Left cardiac atrium (tissue), 4 donors: ENCODE measurements at regions not wholly inside any gene's neighbourhood (a gene's known extent, or its start where the extent isn't known, plus 50 kb on each side); places are given as distances from the start of the nearest gene placed in this dataset.
"Not testable (repeated sequence)": the region's sequence is repeated elsewhere in the genome, so short reads cannot be mapped to it uniquely, and the experiment has no call there.

Experiments
- ATAC-seq, 2 donors: fragments of 200-7000 bp; cut with Tn5 transposase; one replicate each; pipeline ENCODE4 v1.9.1; 2020; ENCODE audit warnings: mild to moderate bottlenecking in 2 of 2, moderate library complexity in 2 of 2
- DNase-seq: peaks from one replicate; pipeline ENCODE4 v3.0.0-alpha.2; 2020
- intact Hi-C, 2 donors: fragments of 100-400 bp; cut with DNase I; formaldehyde crosslinking; loops; one replicate each; pipeline versions ENCODE4 v1.14.1 to v1.15.1; 2022 to 2023
- donor health status: DM: no; HTN: yes; CAD: no.
- donor health status: DM: no; HTN: yes; CAD: no; lungs with severe emphysema.
- donor health status: DM: yes; HTN: yes; CAD: no.
- donor health status: Dilated cardiomyopathy.

DNA sequence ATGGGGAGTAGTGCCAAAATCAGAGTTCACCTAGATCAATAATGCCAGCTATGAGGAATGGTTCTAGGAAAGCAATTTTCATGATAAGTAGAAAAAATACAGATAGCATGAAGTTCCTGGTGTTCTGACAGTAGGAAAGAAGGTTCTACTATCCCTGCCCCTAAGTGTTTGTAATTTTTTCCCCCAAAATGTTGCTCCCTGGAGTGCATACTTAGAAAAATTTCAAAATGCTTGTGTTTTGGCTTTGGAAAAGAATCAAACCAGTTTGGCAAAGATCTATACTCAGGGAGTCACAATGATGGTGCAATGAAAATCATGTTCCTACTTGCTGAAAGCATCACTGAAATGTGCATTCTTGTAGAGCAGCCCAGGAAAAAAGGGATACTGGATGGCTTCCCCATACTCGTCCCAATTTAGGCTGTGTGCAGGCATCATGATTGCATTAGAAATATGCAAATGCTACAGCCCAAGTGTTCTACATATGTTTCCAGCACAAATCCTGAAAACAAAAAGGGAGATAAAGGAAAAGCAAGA is 74.7 kb downstream of the LPAR4 start:
- ATAC-seq = peak in 1 of 2 donors; percentile 47
- intact Hi-C loops = no loop called here
- DNase-seq = no peak

DNA sequence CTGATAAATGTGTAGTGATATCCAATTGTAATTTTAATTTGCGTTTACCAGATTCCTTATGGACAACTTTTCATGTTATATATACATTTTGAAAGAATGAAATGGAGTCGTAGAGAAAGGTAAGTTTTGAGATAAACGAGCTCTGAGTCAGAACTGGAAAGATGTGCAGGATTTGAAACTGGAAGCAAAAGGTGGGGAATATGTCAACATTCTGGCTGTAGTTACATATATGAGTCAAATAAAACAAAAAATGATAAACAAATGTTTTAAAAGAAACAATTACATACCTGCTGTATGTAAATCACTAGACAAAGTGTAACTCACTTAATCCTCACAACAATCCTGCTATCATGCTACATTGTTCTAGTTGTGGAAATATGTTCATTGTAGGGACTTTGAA is 84.0 kb downstream of the LPAR4 start:
- DNase-seq (no peak), ATAC-seq (no peak)
- intact Hi-C loops = no loop called here

DNA sequence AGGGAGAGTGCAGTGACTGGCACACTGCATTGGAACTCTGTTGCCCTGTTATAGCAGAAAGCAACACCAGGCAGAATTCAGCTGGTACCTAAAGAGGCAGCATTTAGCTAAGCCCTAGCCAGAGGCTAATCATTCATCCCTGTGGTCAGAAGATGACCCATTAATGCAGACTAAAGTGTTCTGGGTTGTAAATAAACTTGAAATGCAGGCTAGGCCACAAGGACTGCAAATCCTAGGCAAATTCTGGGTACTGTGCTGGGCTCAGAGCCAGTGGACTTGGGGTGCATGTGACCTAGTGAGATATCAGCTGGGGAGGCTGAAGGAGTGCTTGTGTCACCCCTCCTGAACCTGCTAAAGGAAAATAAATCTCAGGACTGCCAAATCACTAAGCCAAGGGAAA is 91.2 kb downstream of the LPAR4 start:
- DNase-seq = no peak
- intact Hi-C loops = no loop called here

DNA sequence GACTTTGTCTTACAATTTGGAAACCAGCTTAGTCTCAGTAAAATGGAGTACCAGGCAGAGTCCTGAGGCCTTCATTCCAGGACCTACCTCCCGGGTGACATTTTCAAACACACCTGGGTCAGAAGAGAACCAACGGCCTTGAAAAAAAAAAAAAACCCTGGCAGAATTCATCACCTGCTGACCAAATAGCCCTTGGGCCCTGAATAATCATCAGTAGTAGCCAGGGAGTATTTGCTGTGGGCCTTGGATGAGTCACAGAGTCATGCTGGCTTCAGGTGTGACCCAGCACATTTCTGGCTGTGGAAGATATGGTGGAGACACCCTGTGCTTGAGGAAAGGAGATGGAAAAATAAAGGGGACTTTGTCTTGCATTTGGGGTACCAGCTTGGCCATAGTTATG is 92.2 kb downstream of the LPAR4 start:
- DNase-seq = no peak
- ATAC-seq = no peak

More for the DNA sequence above, 91.2 kb downstream of the LPAR4 start:
- ATAC-seq = no peak

DNA sequence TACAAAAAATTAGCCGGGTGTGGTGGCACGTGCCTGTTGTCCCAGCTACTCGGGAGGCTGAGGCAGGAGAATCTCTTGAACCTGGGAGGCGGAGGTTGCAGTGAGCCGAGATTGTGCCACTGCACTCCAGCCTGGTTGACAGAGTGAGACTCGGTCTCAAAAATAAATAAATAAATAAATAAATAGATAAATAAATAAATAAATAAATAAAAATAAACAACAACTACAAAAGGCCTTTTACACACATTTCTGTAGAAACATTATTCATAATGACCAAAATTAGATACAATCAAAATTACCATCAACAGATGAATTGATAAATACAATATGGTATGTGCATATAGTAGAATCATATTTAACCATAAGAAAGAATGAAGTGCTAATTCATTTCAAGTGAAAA is 96.7 kb downstream of the LPAR4 start:
- intact Hi-C loops, ATAC-seq, DNase-seq: not testable (repeated sequence)

More for the DNA sequence above, 92.2 kb downstream of the LPAR4 start:
- intact Hi-C loops = no loop called here

DNA sequence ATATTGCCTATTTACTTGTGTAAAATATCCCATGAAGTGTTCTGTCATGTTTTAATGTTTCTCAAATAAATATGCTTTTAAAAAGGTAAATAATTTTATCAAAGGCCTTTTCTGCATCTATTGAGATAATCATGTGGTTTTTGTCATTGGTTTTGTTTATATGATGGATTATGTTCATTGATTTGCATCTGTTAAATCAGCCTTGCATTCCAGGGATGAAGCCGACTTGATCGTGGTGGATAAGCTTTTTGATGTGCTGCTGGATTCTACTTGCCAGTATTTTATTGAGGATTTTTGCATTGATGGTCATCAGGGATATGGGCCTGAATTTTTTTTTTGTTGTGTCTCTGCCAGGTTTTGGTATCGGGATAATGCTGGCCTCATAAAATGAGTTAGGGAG is 63.9 kb upstream of the P2RY10 start:
- intact Hi-C loops, DNase-seq, ATAC-seq: not testable (repeated sequence)

DNA sequence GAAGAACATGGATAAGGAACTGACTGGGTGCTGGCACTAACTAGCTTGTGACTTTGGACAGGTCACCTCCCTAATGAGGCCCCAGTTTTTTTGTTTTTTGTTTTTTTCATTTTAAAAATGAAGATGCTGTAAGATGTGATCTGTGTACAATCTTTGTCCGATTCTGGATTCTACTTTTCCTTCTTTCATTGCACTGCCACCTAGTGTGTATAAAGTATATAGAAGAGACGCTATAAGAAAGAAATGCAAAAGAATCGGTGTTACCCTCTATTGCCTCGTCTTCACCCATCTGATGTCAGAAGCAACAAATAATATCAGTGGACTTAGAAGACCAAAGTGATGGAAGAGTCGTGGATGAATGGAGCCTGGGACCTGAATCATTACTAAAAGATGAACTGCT is 58.6 kb upstream of the P2RY10 start:
- intact Hi-C loops = no loop called here
- no peak for DNase-seq
- no peak for ATAC-seq
